ENCODE measurements at regions not wholly inside any gene's neighbourhood (a gene's known extent, or its start where the extent isn't known, plus 50 kb on each side); places are given as distances from the start of the nearest gene placed in this dataset.

DNA sequence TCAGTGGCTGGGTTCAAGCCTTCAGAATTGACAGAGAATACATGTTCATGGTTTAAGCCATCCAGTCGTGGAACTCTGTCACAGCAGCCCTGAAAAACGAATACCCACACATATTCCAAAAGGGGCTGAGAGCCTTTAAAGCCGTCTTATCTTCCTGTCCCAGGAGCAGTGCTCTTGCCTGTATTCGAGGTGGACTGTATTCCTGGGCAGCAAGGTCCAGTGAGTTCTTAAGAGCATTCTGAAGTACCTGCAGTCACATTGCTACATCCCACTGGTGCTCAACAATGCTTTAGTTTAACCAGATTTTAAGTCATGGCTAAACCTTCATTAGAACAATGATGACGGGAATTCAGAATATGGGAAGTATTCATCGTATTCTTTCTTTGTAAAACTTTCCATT, 380.7 kb upstream of the KLF4 start:
- Histone ChIP-seq H2BK120ac (ENCODE audit: low read depth, low read length, poor library complexity, severe bottlenecking) (no peak overlapping the region), H2BK12ac (ENCODE audit: insufficient read length, low read depth, low read length) (no peak overlapping the region), H3K23me2 (ENCODE audit: insufficient read length, low read depth, low read length, poor library complexity, severe bottlenecking) (no peaks in the 10 kb centered on the region), H3K79me1 (ENCODE audit: insufficient read depth, low read depth, low read length, poor library complexity, severe bottlenecking) (no peaks in the 10 kb centered on the region), H2AFZ (ENCODE audit: low read length) (no peak overlapping the region), H3K9ac (ENCODE audit: extremely low read depth, insufficient read length, low read length) (no peak overlapping the region), H2BK20ac (ENCODE audit: low read depth, low read length, poor library complexity, severe bottlenecking) (no peak overlapping the region), H3K4ac (ENCODE audit: low read depth, low read length) (no peak overlapping the region), H4K8ac (replicated peaks; ENCODE audit: insufficient read length, low read depth, low read length) (no peak overlapping the region), H2BK15ac (ENCODE audit: low read depth, low read length) (no peak overlapping the region), H2BK5ac (ENCODE audit: insufficient read length, low read length) (no peak overlapping the region), H3K79me2 (ENCODE audit: insufficient read depth, low read length) (no peaks in the 10 kb centered on the region), H3K4me2 (ENCODE audit: insufficient read depth, insufficient read length, low read length) (no peak overlapping the region), H3K27me3 (ENCODE audit: insufficient read depth, low read length) (no peaks in the 10 kb centered on the region), H3K4me1 (ENCODE audit: insufficient read depth, low read length) (peaks cover 3% of the 10 kb centered on the region), H2AK5ac (ENCODE audit: insufficient read length, low read length) (no peak overlapping the region), H3K14ac (ENCODE audit: insufficient read depth, low read length) (no peak overlapping the region), H3K56ac (ENCODE audit: insufficient read length, low read depth, low read length) (no peak overlapping the region), H3K18ac (ENCODE audit: insufficient read length, low read depth, low read length) (no peak overlapping the region), H3T11ph (ENCODE audit: low read length) (no peak overlapping the region), H3K27ac (ENCODE audit: insufficient read length, low read depth, low read length) (no peak overlapping the region), H4K91ac (ENCODE audit: insufficient read length, low read depth, low read length) (no peak overlapping the region), H3K9me3 (ENCODE audit: control insufficient read depth, low read depth, low read length) (no peaks in the 10 kb centered on the region), H4K5ac (ENCODE audit: insufficient read length, low read depth, low read length) (no peak overlapping the region), H4K20me1 (ENCODE audit: control insufficient read depth, insufficient read depth, insufficient read length) (no peaks in the 10 kb centered on the region), H3K23ac (ENCODE audit: insufficient read length, low read depth, low read length) (no peak overlapping the region)
- H3K36me3 Mint-ChIP-seq (ENCODE audit: insufficient read depth in 1 of 3, low read depth in 3 of 3), result no peaks in the 10 kb centered on the region
- TF ChIP-seq, protein P1, sequence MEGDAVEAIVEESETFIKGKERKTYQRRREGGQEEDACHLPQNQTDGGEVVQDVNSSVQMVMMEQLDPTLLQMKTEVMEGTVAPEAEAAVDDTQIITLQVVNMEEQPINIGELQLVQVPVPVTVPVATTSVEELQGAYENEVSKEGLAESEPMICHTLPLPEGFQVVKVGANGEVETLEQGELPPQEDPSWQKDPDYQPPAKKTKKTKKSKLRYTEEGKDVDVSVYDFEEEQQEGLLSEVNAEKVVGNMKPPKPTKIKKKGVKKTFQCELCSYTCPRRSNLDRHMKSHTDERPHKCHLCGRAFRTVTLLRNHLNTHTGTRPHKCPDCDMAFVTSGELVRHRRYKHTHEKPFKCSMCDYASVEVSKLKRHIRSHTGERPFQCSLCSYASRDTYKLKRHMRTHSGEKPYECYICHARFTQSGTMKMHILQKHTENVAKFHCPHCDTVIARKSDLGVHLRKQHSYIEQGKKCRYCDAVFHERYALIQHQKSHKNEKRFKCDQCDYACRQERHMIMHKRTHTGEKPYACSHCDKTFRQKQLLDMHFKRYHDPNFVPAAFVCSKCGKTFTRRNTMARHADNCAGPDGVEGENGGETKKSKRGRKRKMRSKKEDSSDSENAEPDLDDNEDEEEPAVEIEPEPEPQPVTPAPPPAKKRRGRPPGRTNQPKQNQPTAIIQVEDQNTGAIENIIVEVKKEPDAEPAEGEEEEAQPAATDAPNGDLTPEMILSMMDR (conservative IDR thresholded peaks at IDR 0.05), result no peak
- H3K27ac Mint-ChIP-seq, result peak overlapping the region in 1 of 3 experiments; percentile 84; a peak in 2 of 7 replicates
- H3K4me3 Mint-ChIP-seq, result no peak overlapping the region
- DNase-seq, result no peak
- H3K9me3 Mint-ChIP-seq, result no peaks in the 10 kb centered on the region; a peak in 1 of 5 replicates
- no CpG with 5 or more reads among the region's 6 CpGs for WGBS (ENCODE audit: extremely low coverage, insufficient read length, low lambda C conversion rate)
- peaks cover 15 to 38% of the 10 kb centered on the region in 2 experiments for H3K4me1 Mint-ChIP-seq
- H3K27me3 Mint-ChIP-seq (ENCODE audit: low read depth), result peaks cover 22% of the 10 kb centered on the region
